IMR-90 (cell line): ENCODE measurements at regions not wholly inside any gene's neighbourhood (a gene's known extent, or its start where the extent isn't known, plus 50 kb on each side); places are given as distances from the start of the nearest gene placed in this dataset.

Experiments
- ATAC-seq: fragments of 200-7000 bp; cut with Tn5 transposase; 2 replicates; pipeline ENCODE4 v1.9.1; 2020; ENCODE audit warnings: low read depth, mild to moderate bottlenecking, moderate library complexity
- BruUV-seq: library from RNA; stranded (reverse); fragments of 400-500 nt; replicated peaks from 2 replicates; lab custom pipeline; 2021; lab: Mats Ljungman, UMichigan
- CTCF ChIA-PET: fragments of 300-600 bp; formaldehyde crosslinking; extraction: SDS; loops from one replicate; lab custom pipeline; 2021; ENCODE audit warnings: antibody characterized with exemption; lab: Yijun Ruan, JAX
- POLR2A ChIA-PET: fragments of 300-600 bp; sonication (Branson Sonifier 250); formaldehyde crosslinking; loops from one replicate; lab custom pipeline; 2022; ENCODE audit warnings: antibody characterized with exemption; ENCODE audit not compliant: unreplicated experiment; lab: Charles Lee
- DNase-seq: peaks from one replicate; pipeline ENCODE4 v3.0.0; 2013
- H2AFZ ChIP-seq: replicated peaks from 2 replicates; pipeline ENCODE3; 2013; ENCODE audit warnings: low read length, mild to moderate bottlenecking; ENCODE audit not compliant: poor library complexity
- H2AK5ac ChIP-seq: 2 replicates; pipeline ENCODE4 v1.6.1; 2013; ENCODE audit warnings: low read depth, low read length, inconsistent platforms
- H2AK9ac ChIP-seq: replicated peaks from 2 replicates; pipeline ENCODE3; 2013; ENCODE audit warnings: mild to moderate bottlenecking, low read depth, low read length, moderate library complexity; ENCODE audit not compliant: poor library complexity
- H2BK120ac ChIP-seq: 2 replicates; pipeline ENCODE4 v1.6.1; 2013; ENCODE audit warnings: low read depth, low read length, inconsistent platforms
- H2BK15ac ChIP-seq: 3 replicates; pipeline ENCODE4 v1.6.1; 2013; ENCODE audit warnings: low read depth, low read length, inconsistent platforms
- H2BK20ac ChIP-seq: 2 replicates; pipeline ENCODE4 v1.6.1; 2013; ENCODE audit warnings: low read depth, mild to moderate bottlenecking, inconsistent platforms, low read length, moderate library complexity
- H2BK5ac ChIP-seq: 2 replicates; pipeline ENCODE4 v1.6.1; 2013; ENCODE audit warnings: mild to moderate bottlenecking, low read depth, low read length, inconsistent platforms; ENCODE audit not compliant: poor library complexity, severe bottlenecking
- H3K14ac ChIP-seq: replicated peaks from 2 replicates; pipeline ENCODE4 v1.6.1; 2013; ENCODE audit warnings: low read depth, low read length, inconsistent platforms
- H3K18ac ChIP-seq: 2 replicates; pipeline ENCODE4 v1.6.1; 2013; ENCODE audit warnings: low read depth, low read length, control low read depth
- H3K23ac ChIP-seq: 2 replicates; pipeline ENCODE4 v1.6.1; 2013; ENCODE audit warnings: low read depth, low read length, inconsistent platforms
- H3K27ac ChIP-seq: 2 replicates; pipeline ENCODE4 v1.5.1; 2013; ENCODE audit warnings: mild to moderate bottlenecking, control low read depth, low read length; ENCODE audit not compliant: insufficient read depth
- H3K27me3 ChIP-seq: 2 replicates; pipeline ENCODE4 v1.6.1; 2013; ENCODE audit warnings: low read length; ENCODE audit not compliant: control insufficient read depth, insufficient read depth
- H3K36me3 ChIP-seq: 2 replicates; pipeline ENCODE4 v1.6.1; 2013; ENCODE audit warnings: low read length, mixed read lengths; ENCODE audit not compliant: control insufficient read depth, insufficient read depth
- H3K4ac ChIP-seq: 2 replicates; pipeline ENCODE4 v1.6.1; 2013; ENCODE audit warnings: low read depth, low read length, inconsistent platforms
- H3K4me1 ChIP-seq: 2 replicates; pipeline ENCODE4 v1.6.1; 2013; ENCODE audit warnings: low read length, mixed read lengths; ENCODE audit not compliant: control insufficient read depth, insufficient read depth
- H3K4me2 ChIP-seq: 2 replicates; pipeline ENCODE4 v1.6.1; 2013; ENCODE audit warnings: low read depth, mild to moderate bottlenecking, control low read depth, low read length, moderate library complexity
- H3K4me3 ChIP-seq: 2 replicates; pipeline ENCODE4 v1.5.1; 2013; ENCODE audit warnings: low read depth, mild to moderate bottlenecking, control low read depth, low read length, moderate library complexity; ENCODE audit not compliant: insufficient read depth
- H3K56ac ChIP-seq: 2 replicates; pipeline ENCODE4 v1.6.1; 2013; ENCODE audit warnings: low read length, inconsistent platforms; ENCODE audit not compliant: insufficient read depth; ENCODE audit errors: extremely low read depth
- H3K79me1 ChIP-seq, 2 experiments: 2 replicates each; pipeline ENCODE4 v1.6.1; 2013; ENCODE audit warnings: low read length in 2 of 2, inconsistent platforms in 1 of 2, low read depth in 1 of 2
- H3K9ac ChIP-seq: 2 replicates; pipeline ENCODE4 v1.6.1; 2013; ENCODE audit warnings: low read depth, low read length, control low read depth
- H3K9me1 ChIP-seq: 2 replicates; pipeline ENCODE4 v1.6.1; 2013; ENCODE audit warnings: low read length, inconsistent platforms; ENCODE audit not compliant: insufficient read depth
- H3K9me3 ChIP-seq: 2 replicates; pipeline ENCODE4 v1.6.1; 2013; ENCODE audit warnings: low read length; ENCODE audit not compliant: control insufficient read depth, insufficient read depth
- H4K20me1 ChIP-seq: 2 replicates; pipeline ENCODE4 v1.6.1; 2013; ENCODE audit warnings: low read length, inconsistent platforms; ENCODE audit not compliant: insufficient read depth
- H4K5ac ChIP-seq: 2 replicates; pipeline ENCODE4 v1.6.1; 2013; ENCODE audit warnings: mild to moderate bottlenecking, low read depth, low read length, control low read depth
- H4K8ac ChIP-seq, 2 experiments: 2 replicates each; pipeline ENCODE4 v1.6.1; 2013; ENCODE audit warnings: low read depth in 2 of 2, low read length in 2 of 2, control low read depth in 1 of 2, inconsistent platforms in 1 of 2
- H4K91ac ChIP-seq: 2 replicates; pipeline ENCODE4 v1.6.1; 2013; ENCODE audit warnings: low read depth, low read length, inconsistent platforms; ENCODE audit not compliant: insufficient read depth
- NFE2L2 ChIP-seq: fragments of 150-350 bp; IDR thresholded peaks from 2 replicates; pipeline ENCODE4 v1.6.1; 2016; ENCODE audit warnings: low read depth, mild to moderate bottlenecking, low read length
- RCOR1 ChIP-seq: IDR thresholded peaks from 2 replicates; pipeline ENCODE4 v1.6.1; 2012; ENCODE audit warnings: mild to moderate bottlenecking, low read length, improper control_type of control experiment; ENCODE audit not compliant: insufficient replicate concordance
- WGBS, 2 experiments: methylation state at CpG; one replicate each; pipeline versions ENCODE4 v1.1.5 to v1.1.7; 2013; ENCODE audit warnings: missing lambda C conversion rate in 2 of 2; ENCODE audit not compliant: insufficient read length in 1 of 2; ENCODE audit errors: extremely low coverage in 2 of 2; 5-methylcytosine and 5-hydroxymethylcytosine counted together
- dilution Hi-C: fragments of 300-500 bp; cut with HindIII; formaldehyde crosslinking; loops from one replicate; pipeline ENCODE4 v1.14.3; 2018; ENCODE audit warnings: low sequenced_read_pairs; ENCODE audit not compliant: unreplicated experiment
- in situ Hi-C: fragments of 300-500 bp; cut with MboI; formaldehyde crosslinking; loops from 3 replicates; pipeline ENCODE4 v1.14.3; 2019; ENCODE audit warnings: low sequenced_read_pairs, inconsistent platforms, mixed read lengths
- intact Hi-C: fragments of 100-400 bp; cut with micrococcal nuclease; formaldehyde crosslinking; loops from 2 replicates; pipeline ENCODE4 v1.10.0; 2022
- TF ChIP-seq, protein P1 (sequence below): fragments of 150-350 bp; IDR thresholded peaks from 2 replicates; pipeline ENCODE4 v1.6.1; 2016; ENCODE audit warnings: low read depth, mild to moderate bottlenecking, low read length, moderate library complexity, borderline replicate concordance

DNA sequence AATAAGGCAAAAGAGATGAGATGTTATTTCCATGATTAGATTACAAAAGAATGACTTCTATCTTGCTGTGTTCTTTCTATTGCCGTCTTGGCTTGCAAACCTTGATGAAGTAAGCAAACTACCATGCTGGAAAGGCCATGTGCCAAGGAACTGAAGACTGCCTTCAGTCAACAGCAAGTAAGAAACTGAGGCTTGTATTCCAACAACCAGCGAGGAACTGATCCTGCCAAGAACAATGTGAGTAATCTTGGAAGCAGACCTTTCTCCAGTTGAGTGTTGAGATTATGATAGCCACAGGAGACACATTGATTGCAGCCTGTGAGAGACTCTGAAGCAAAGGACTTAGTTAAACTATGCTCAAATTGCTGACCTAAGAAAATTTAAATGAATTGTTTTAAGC is 164.6 kb upstream of the GRM3 start:
- BruUV-seq: no TSS peak
- in situ Hi-C loops (no loop called here), dilution Hi-C loops (no loop called here), intact Hi-C loops (no loop called here)
- Histone ChIP-seq H3K4me1 (no peaks in the 10 kb centered on the region), H4K91ac (no peak overlapping the region), H3K18ac (no peak overlapping the region), H2BK15ac (no peak overlapping the region), H3K23ac (no peak overlapping the region), H4K5ac (no peak overlapping the region), H3K79me1 (no peaks in the 10 kb centered on the region), H2AK5ac (no peak overlapping the region), H2BK120ac (no peak overlapping the region), H3K36me3 (no peaks in the 10 kb centered on the region), H3K4ac (no peak overlapping the region), H3K4me2 (no peak overlapping the region), H2BK5ac (no peak overlapping the region), H3K14ac (no peak overlapping the region), H3K9ac (no peak overlapping the region), H3K27ac (no peak overlapping the region), H4K20me1 (no peaks in the 10 kb centered on the region), H2AK9ac (no peak overlapping the region), H3K56ac (no peak overlapping the region), H4K8ac (no peak overlapping the region), H2AFZ (no peak overlapping the region), H3K4me3 (no peak overlapping the region), H2BK20ac (no peak overlapping the region), H3K9me1 (no peaks in the 10 kb centered on the region), H3K9me3 (no peaks in the 10 kb centered on the region; the same call in 1 of the 2 replicates), H3K27me3 (no peaks in the 10 kb centered on the region)
- WGBS, 2 experiments: 29% methylated on average over 1 of the region's 2 CpGs; no CpG with 5 or more reads in 1 of the 2 experiments
- DNase-seq: no peak
- CTCF ChIA-PET: no interaction called here
- no peak for ATAC-seq
- TF ChIP-seq, protein P1, sequence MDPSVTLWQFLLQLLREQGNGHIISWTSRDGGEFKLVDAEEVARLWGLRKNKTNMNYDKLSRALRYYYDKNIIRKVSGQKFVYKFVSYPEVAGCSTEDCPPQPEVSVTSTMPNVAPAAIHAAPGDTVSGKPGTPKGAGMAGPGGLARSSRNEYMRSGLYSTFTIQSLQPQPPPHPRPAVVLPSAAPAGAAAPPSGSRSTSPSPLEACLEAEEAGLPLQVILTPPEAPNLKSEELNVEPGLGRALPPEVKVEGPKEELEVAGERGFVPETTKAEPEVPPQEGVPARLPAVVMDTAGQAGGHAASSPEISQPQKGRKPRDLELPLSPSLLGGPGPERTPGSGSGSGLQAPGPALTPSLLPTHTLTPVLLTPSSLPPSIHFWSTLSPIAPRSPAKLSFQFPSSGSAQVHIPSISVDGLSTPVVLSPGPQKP: no peak
- TF ChIP-seq RCOR1 (no peak), NFE2L2 (no peak)
- POLR2A ChIA-PET: no interaction called here
